ENCODE measurements at regions not wholly inside any gene's neighbourhood (a gene's known extent, or its start where the extent isn't known, plus 50 kb on each side); places are given as distances from the start of the nearest gene placed in this dataset.

DNA sequence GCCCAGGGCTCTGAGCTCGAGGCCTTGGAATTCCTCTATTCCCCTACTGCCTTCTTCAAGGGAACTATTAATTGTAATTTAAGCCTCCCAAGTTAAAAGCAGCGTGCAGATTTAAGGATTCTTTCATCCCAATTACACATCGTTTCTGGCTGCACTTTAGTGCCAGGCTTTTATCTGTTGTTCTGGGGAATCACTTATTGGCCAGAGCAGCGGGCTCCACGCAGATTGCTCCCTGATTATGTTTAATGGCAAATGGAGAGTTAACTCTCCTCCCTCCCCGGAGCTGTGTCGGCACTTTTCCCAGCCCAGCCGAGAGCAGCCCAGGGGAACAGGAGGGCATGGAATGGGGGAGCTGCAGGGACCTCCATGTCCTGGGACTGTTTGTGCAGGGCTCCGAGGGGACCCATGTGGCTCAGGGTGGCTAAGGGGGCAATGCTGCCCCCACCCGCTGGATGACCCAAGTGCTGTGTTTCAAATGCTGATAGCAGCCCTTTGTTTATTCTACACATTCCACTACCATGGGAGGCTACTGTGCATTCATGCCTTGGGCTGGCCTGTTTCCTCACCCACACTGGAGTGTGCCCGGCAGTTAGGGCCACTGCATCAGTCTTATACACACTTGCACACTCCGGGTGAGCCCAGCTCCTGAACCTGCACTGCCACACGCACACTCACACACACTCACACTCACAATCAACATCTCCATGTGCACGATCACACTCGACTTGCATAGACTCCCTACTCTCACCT, 93.3 kb upstream of the POU3F1 start:
- Histone ChIP-seq H3K27me3 (ENCODE audit: insufficient read depth, poor library complexity, severe bottlenecking) (no peaks in the 10 kb centered on the region), H3K36me3 (ENCODE audit: low read depth) (no peaks in the 10 kb centered on the region), H3K27ac (ENCODE audit: poor library complexity, severe bottlenecking) (no peak overlapping the region), H3K9me3 (ENCODE audit: severe bottlenecking) (no peaks in the 10 kb centered on the region), H3K4me3 (ENCODE audit: severe bottlenecking) (no peak overlapping the region), H3K4me1 (ENCODE audit: insufficient read depth, poor library complexity, severe bottlenecking) (peaks cover 22% of the 10 kb centered on the region)
- DNase-seq (ENCODE audit: low spot score), result no peak
- no peak for ATAC-seq (ENCODE audit: low read depth)
- no peak for TF ChIP-seq CTCF (IDR thresholded peaks at IDR 0.05; ENCODE audit: poor library complexity, severe bottlenecking)

GRCh38 chr1:38138498-38139233, 92.1 kb upstream of the POU3F1 start:
- H3K4me1 ChIP-seq (ENCODE audit: insufficient read depth, poor library complexity, severe bottlenecking), result peaks cover 22% of the 10 kb centered on the region
- TF ChIP-seq CTCF (IDR thresholded peaks at IDR 0.05; ENCODE audit: poor library complexity, severe bottlenecking), result peak; percentile 5
- no peaks in the 10 kb centered on the region for H3K9me3 ChIP-seq (ENCODE audit: severe bottlenecking)
- DNase-seq (ENCODE audit: low spot score), result peak; percentile 95
- no peak overlapping the region for H3K4me3 ChIP-seq (ENCODE audit: severe bottlenecking)
- H3K27me3 ChIP-seq (ENCODE audit: insufficient read depth, poor library complexity, severe bottlenecking), result no peaks in the 10 kb centered on the region
- ATAC-seq (ENCODE audit: low read depth), result peak; percentile 92
- H3K36me3 ChIP-seq (ENCODE audit: low read depth), result no peaks in the 10 kb centered on the region
- peak overlapping the region; percentile 60 for H3K27ac ChIP-seq (ENCODE audit: poor library complexity, severe bottlenecking)

DNA sequence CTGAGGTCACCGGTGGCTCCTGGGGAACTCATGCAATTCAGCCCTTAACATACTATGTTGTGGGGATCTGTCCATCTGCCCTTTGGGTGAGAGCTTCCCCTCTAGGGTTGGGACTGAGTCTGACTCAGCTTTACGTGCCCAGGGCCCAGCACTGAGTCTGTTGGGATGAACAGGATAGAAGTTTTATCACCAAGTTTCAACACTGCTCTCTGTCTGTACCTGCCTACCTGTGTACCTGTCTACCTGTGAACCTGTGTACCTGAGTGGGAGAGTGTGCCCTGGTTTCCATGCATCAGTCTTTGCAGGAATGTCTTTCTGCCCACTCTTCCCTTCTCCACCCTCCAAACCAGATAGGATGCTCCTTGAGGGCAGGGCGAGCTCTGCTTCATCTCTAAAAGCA, 90.6 kb upstream of the POU3F1 start:
- Histone ChIP-seq H3K27me3 (ENCODE audit: insufficient read depth, poor library complexity, severe bottlenecking) (no peaks in the 10 kb centered on the region), H3K4me1 (ENCODE audit: insufficient read depth, poor library complexity, severe bottlenecking) (peaks cover 22% of the 10 kb centered on the region), H3K27ac (ENCODE audit: poor library complexity, severe bottlenecking) (peak overlapping the region; percentile 60), H3K9me3 (ENCODE audit: severe bottlenecking) (no peaks in the 10 kb centered on the region), H3K36me3 (ENCODE audit: low read depth) (no peaks in the 10 kb centered on the region), H3K4me3 (ENCODE audit: severe bottlenecking) (no peak overlapping the region)
- TF ChIP-seq CTCF (IDR thresholded peaks at IDR 0.05; ENCODE audit: poor library complexity, severe bottlenecking), result no peak
- DNase-seq (ENCODE audit: low spot score) (no peak), ATAC-seq (ENCODE audit: low read depth) (peak; percentile 36)

DNA sequence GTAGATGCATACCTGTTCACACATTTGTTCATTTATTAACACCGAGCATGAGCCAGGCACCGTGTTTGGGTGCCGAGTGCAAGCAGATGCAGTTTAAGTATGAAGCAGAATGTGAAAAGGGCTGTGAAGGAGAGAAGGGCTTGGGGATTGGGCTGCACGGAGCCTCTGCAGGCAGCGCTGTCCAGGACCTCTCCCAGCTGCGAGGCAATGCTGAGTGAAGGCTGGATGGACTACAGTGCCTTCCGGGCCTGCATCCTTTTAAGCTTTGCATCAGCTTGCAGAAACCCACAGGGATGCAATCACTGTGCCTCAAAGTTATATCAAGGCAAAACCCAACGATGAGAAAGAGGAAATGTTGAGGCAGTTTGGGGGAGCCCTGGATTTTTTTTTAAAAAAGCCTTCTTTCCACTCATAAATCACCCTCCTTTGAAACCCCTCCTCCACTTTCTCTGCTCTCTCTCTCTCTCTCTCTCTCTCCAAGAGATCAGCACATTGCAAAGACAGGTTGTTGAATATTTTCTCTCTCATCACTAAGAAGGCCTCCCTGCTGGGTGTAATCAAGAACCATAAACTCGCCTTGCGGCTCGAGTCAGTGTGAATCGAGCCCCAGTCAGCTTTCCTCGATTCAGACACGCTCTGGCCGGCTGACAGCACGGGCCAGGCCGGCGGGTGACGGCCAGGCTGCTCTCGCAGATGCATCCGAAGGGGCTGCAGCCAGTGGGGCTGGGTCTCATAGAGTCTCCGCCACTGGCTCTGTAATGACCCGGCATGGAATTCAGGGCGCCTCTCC, 89.2 kb upstream of the POU3F1 start:
- Histone ChIP-seq H3K27ac (ENCODE audit: poor library complexity, severe bottlenecking) (no peak overlapping the region), H3K4me3 (ENCODE audit: severe bottlenecking) (no peak overlapping the region), H3K27me3 (ENCODE audit: insufficient read depth, poor library complexity, severe bottlenecking) (no peaks in the 10 kb centered on the region), H3K9me3 (ENCODE audit: severe bottlenecking) (no peaks in the 10 kb centered on the region), H3K36me3 (ENCODE audit: low read depth) (no peaks in the 10 kb centered on the region), H3K4me1 (ENCODE audit: insufficient read depth, poor library complexity, severe bottlenecking) (peaks cover 22% of the 10 kb centered on the region)
- no peak for ATAC-seq (ENCODE audit: low read depth)
- DNase-seq (ENCODE audit: low spot score), result no peak
- TF ChIP-seq CTCF (IDR thresholded peaks at IDR 0.05; ENCODE audit: poor library complexity, severe bottlenecking), result no peak

All from RWPE2 (cell line).